ENCODE measurements at regions not wholly inside any gene's neighbourhood (a gene's known extent, or its start where the extent isn't known, plus 50 kb on each side); places are given as distances from the start of the nearest gene placed in this dataset.

DNA sequence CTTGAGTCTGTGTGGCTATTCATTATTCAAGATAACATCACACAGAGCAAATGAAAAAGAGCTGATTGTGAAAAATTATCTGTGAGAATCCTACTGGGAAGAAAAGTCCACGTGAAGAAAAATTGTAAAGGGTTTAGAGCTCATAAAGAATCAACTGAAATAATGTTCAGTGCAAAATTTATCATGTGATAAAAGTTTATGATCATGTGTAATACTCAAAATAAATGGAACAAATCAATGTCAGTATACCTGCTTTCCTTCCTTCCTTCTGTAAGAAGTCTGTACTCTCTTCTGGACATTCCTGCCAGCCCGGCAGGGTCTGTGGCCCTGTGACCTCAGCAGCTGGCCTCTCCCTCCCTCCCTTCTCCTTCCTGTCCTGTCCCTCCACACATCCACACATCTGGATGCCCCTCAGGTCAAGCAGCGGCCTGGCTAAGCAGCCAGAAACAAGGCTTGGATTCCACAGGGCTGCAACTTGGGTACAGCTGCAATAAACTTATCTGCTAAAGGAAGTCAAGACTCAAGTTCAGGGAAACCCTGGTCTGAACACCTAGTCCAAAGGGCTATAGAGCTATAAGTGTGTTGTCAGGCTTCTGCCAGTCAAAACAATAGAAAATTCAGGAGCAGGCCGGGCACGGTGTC lies 172.1 kb downstream of the MREG start:
- Histone ChIP-seq H3K4me1 (ENCODE audit: control insufficient read depth in 2 of 2, insufficient read depth in 2 of 2, low read length in 2 of 2) (no peaks in the 10 kb centered on the region), H3K27me3 (ENCODE audit: control insufficient read depth in 2 of 2, insufficient read depth in 1 of 2, low read length in 1 of 2) (no peaks in the 10 kb centered on the region), H3K9me3 (ENCODE audit: control insufficient read depth in 2 of 2, insufficient read depth in 1 of 2, low read length in 1 of 2) (no peaks in the 10 kb centered on the region), H3K4me3 (ENCODE audit: low read length in 2 of 2) (no peak overlapping the region), H3K36me3 (ENCODE audit: control insufficient read depth in 2 of 2, insufficient read depth in 2 of 2, low read length in 1 of 2) (no peaks in the 10 kb centered on the region), H3K27ac (ENCODE audit: low read depth in 1 of 2, low read length in 1 of 2) (no peak overlapping the region)
- 91% methylated on average over 5 of the region's 5 CpGs for WGBS
- DNase-seq (ENCODE audit: low read depth in 6 of 9, low spot score in 9 of 9) = no peak

GRCh38 chr2:215839816-215840215 lies 173.5 kb downstream of the MREG start:
- Histone ChIP-seq H3K4me3 (ENCODE audit: low read length in 2 of 2) (no peak overlapping the region), H3K9me3 (ENCODE audit: control insufficient read depth in 2 of 2, insufficient read depth in 1 of 2, low read length in 1 of 2) (no peaks in the 10 kb centered on the region), H3K27ac (ENCODE audit: low read depth in 1 of 2, low read length in 1 of 2) (no peak overlapping the region), H3K4me1 (ENCODE audit: control insufficient read depth in 2 of 2, insufficient read depth in 2 of 2, low read length in 2 of 2) (no peaks in the 10 kb centered on the region), H3K27me3 (ENCODE audit: control insufficient read depth in 2 of 2, insufficient read depth in 1 of 2, low read length in 1 of 2) (no peaks in the 10 kb centered on the region), H3K36me3 (ENCODE audit: control insufficient read depth in 2 of 2, insufficient read depth in 2 of 2, low read length in 1 of 2) (no peaks in the 10 kb centered on the region)
- 94% methylated on average over 4 of the region's 4 CpGs for WGBS
- no peak for DNase-seq (ENCODE audit: low read depth in 6 of 9, low spot score in 9 of 9)

DNA sequence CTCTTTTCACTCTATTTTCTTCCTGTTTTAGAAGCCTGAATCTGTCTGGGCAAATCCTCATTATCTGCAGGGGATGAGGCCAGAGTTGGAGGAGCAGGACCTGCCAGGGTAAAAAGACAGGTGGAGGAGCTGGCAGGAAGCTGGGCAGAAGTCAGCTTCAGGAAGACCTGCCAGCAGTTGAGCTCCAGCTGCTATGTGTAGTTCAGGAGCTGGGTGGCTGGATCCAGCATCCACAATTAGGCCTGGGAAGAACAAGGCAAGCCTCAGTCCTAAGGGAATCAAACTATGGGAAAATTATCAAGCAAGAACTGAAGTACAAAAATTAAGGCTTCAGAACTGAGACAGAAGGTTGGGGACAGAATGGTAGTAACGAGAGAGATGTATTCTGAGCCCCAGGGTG lies 174.0 kb downstream of the MREG start:
- no peak overlapping the region for H3K4me3 ChIP-seq (ENCODE audit: low read length in 2 of 2)
- H3K27ac ChIP-seq (ENCODE audit: low read depth in 1 of 2, low read length in 1 of 2) = no peak overlapping the region
- H3K36me3 ChIP-seq (ENCODE audit: control insufficient read depth in 2 of 2, insufficient read depth in 2 of 2, low read length in 1 of 2) = no peaks in the 10 kb centered on the region
- H3K9me3 ChIP-seq (ENCODE audit: control insufficient read depth in 2 of 2, insufficient read depth in 1 of 2, low read length in 1 of 2) = no peaks in the 10 kb centered on the region
- no peaks in the 10 kb centered on the region for H3K4me1 ChIP-seq (ENCODE audit: control insufficient read depth in 2 of 2, insufficient read depth in 2 of 2, low read length in 2 of 2)
- H3K27me3 ChIP-seq (ENCODE audit: control insufficient read depth in 2 of 2, insufficient read depth in 1 of 2, low read length in 1 of 2) = no peaks in the 10 kb centered on the region
- DNase-seq (ENCODE audit: low read depth in 6 of 9, low spot score in 9 of 9) = no peak
- 93% methylated on average over 1 of the region's 1 CpG for WGBS

DNA sequence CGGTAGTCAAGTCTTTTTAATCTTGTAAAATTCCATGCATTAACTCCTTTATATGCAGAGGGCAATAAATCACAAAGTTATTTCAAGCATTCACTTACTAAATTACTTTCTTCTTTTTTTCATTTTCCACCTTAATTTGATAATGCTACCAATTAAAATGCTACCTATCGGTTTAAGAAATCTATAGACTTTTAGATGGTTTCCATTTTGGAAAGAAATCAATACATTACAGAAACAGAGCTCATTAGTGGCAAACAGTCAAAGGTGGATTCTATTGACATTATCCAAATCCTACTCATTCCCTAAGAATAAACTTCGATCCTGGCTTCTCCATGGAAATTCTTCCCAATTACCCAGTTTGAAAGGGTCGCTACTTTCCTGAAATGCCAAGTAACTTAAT lies 176.5 kb downstream of the MREG start:
- H3K27ac ChIP-seq (ENCODE audit: low read depth in 1 of 2, low read length in 1 of 2) = no peak overlapping the region
- 95% methylated on average over 4 of the region's 4 CpGs for WGBS
- no peak for DNase-seq (ENCODE audit: low read depth in 6 of 9, low spot score in 9 of 9)
- H3K9me3 ChIP-seq (ENCODE audit: control insufficient read depth in 2 of 2, insufficient read depth in 1 of 2, low read length in 1 of 2) = no peaks in the 10 kb centered on the region
- no peak overlapping the region for H3K4me3 ChIP-seq (ENCODE audit: low read length in 2 of 2)
- no peaks in the 10 kb centered on the region for H3K4me1 ChIP-seq (ENCODE audit: control insufficient read depth in 2 of 2, insufficient read depth in 2 of 2, low read length in 2 of 2)
- no peaks in the 10 kb centered on the region for H3K27me3 ChIP-seq (ENCODE audit: control insufficient read depth in 2 of 2, insufficient read depth in 1 of 2, low read length in 1 of 2)
- no peaks in the 10 kb centered on the region for H3K36me3 ChIP-seq (ENCODE audit: control insufficient read depth in 2 of 2, insufficient read depth in 2 of 2, low read length in 1 of 2)

DNA sequence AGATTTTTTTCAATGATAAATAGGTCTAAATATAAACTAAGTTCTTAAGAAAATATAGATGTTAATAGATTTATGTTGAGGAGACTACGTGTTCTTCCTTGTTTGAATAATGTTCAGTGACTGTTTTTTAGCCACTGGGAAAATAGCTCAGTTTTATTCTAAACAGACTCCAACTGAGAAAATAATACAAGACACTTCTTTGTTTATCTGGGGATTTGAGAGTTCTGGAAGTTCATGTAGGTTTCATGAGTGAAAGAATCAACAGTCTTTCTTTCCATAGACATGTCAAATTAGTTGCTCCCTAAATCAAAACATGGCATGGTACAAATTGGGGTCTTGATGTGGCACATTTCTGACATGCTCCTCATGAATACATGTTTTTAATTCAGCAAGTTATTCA lies 177.7 kb downstream of the MREG start:
- Histone ChIP-seq H3K36me3 (ENCODE audit: control insufficient read depth in 2 of 2, insufficient read depth in 2 of 2, low read length in 1 of 2) (no peaks in the 10 kb centered on the region), H3K4me1 (ENCODE audit: control insufficient read depth in 2 of 2, insufficient read depth in 2 of 2, low read length in 2 of 2) (peaks cover 0 to 4% of the 10 kb centered on the region in 2 donors), H3K27me3 (ENCODE audit: control insufficient read depth in 2 of 2, insufficient read depth in 1 of 2, low read length in 1 of 2) (no peaks in the 10 kb centered on the region), H3K27ac (ENCODE audit: low read depth in 1 of 2, low read length in 1 of 2) (no peak overlapping the region), H3K9me3 (ENCODE audit: control insufficient read depth in 2 of 2, insufficient read depth in 1 of 2, low read length in 1 of 2) (no peaks in the 10 kb centered on the region), H3K4me3 (ENCODE audit: low read length in 2 of 2) (no peak overlapping the region)
- no peak for DNase-seq (ENCODE audit: low read depth in 6 of 9, low spot score in 9 of 9)
- WGBS = 97% methylated on average over 1 of the region's 1 CpG

DNA sequence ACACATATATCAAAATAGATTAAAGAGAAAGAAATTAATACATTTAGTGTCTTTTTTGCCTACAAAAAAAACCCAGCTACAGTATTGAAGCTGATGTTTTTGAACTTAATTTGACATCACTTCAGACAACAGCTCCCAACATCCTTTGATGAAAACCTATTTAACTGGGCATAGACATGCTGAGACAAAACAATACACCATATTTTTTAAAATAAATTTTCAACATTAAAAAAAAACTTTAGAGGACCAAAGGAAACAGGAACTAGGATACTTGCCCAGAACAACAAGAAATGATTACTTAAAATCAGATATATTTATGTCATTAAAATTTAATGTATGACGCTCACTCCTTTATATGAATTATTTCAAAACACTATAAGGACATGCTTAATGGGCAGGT lies 178.1 kb downstream of the MREG start:
- Histone ChIP-seq H3K9me3 (ENCODE audit: control insufficient read depth in 2 of 2, insufficient read depth in 1 of 2, low read length in 1 of 2) (no peaks in the 10 kb centered on the region), H3K27ac (ENCODE audit: low read depth in 1 of 2, low read length in 1 of 2) (no peak overlapping the region), H3K36me3 (ENCODE audit: control insufficient read depth in 2 of 2, insufficient read depth in 2 of 2, low read length in 1 of 2) (no peaks in the 10 kb centered on the region), H3K27me3 (ENCODE audit: control insufficient read depth in 2 of 2, insufficient read depth in 1 of 2, low read length in 1 of 2) (no peaks in the 10 kb centered on the region), H3K4me3 (ENCODE audit: low read length in 2 of 2) (no peak overlapping the region), H3K4me1 (ENCODE audit: control insufficient read depth in 2 of 2, insufficient read depth in 2 of 2, low read length in 2 of 2) (peaks cover 0 to 4% of the 10 kb centered on the region in 2 donors)
- DNase-seq (ENCODE audit: low read depth in 6 of 9, low spot score in 9 of 9) = no peak
- 98% methylated on average over 1 of the region's 1 CpG for WGBS

DNA sequence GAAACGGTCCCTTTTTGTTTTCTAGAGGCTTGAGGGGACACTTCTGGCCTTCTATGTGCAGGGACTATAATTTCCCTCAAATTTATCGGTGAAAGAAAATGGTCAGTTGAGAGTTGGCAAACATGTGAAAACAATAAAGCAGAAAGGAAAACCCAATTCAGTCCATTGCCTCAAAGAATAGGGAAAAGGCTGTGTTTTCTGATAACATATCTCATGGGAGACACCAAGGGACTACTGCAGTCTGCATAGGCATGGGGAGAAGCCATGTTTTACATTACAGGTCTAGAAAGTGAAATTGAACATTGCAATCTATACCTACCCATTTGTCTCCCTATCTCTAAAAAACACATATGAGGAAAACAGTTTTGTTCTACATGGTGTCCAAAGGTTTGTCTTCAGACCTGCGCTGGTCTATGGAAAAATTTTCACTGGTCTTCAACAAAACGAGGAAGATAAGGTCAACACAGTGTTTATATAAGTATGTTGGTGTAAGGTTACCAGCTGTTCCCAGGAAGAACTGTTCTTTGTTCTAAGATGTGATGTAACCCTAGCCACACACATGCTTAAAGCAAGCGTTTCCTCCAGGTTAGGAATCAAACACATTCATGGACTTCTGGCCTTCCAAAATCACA lies 179.7 kb downstream of the MREG start:
- H3K27me3 ChIP-seq (ENCODE audit: control insufficient read depth in 2 of 2, insufficient read depth in 1 of 2, low read length in 1 of 2) = no peaks in the 10 kb centered on the region
- no peaks in the 10 kb centered on the region for H3K36me3 ChIP-seq (ENCODE audit: control insufficient read depth in 2 of 2, insufficient read depth in 2 of 2, low read length in 1 of 2)
- 93% methylated on average over 5 of the region's 5 CpGs for WGBS
- no peaks in the 10 kb centered on the region for H3K9me3 ChIP-seq (ENCODE audit: control insufficient read depth in 2 of 2, insufficient read depth in 1 of 2, low read length in 1 of 2)
- no peak overlapping the region for H3K4me3 ChIP-seq (ENCODE audit: low read length in 2 of 2)
- H3K4me1 ChIP-seq (ENCODE audit: control insufficient read depth in 2 of 2, insufficient read depth in 2 of 2, low read length in 2 of 2) = peaks cover 0 to 4% of the 10 kb centered on the region in 2 donors
- no peak for DNase-seq (ENCODE audit: low read depth in 6 of 9, low spot score in 9 of 9)
- H3K27ac ChIP-seq (ENCODE audit: low read depth in 1 of 2, low read length in 1 of 2) = no peak overlapping the region

GRCh38 chr2:215832791-215833190 lies 180.6 kb downstream of the MREG start:
- DNase-seq (ENCODE audit: low read depth in 6 of 9, low spot score in 9 of 9) = no peak
- Histone ChIP-seq H3K4me3 (ENCODE audit: low read length in 2 of 2) (no peak overlapping the region), H3K27me3 (ENCODE audit: control insufficient read depth in 2 of 2, insufficient read depth in 1 of 2, low read length in 1 of 2) (no peaks in the 10 kb centered on the region), H3K36me3 (ENCODE audit: control insufficient read depth in 2 of 2, insufficient read depth in 2 of 2, low read length in 1 of 2) (no peaks in the 10 kb centered on the region), H3K4me1 (ENCODE audit: control insufficient read depth in 2 of 2, insufficient read depth in 2 of 2, low read length in 2 of 2) (peaks cover 0 to 4% of the 10 kb centered on the region in 2 donors), H3K9me3 (ENCODE audit: control insufficient read depth in 2 of 2, insufficient read depth in 1 of 2, low read length in 1 of 2) (no peaks in the 10 kb centered on the region), H3K27ac (ENCODE audit: low read depth in 1 of 2, low read length in 1 of 2) (no peak overlapping the region)
- 93% methylated on average over 6 of the region's 6 CpGs for WGBS

- 61% methylated on average over 5 of the region's 5 CpGs for WGBS
- H3K4me1 ChIP-seq (ENCODE audit: control insufficient read depth in 2 of 2, insufficient read depth in 2 of 2, low read length in 2 of 2) = peaks cover 0 to 4% of the 10 kb centered on the region in 2 donors
- peak in 3 of 9 donors; percentile 5 to 35 (median 7) for DNase-seq (ENCODE audit: low read depth in 6 of 9, low spot score in 9 of 9)
Measured at GRCh38 chr2:215831296-215831913, 181.9 kb downstream of the MREG start.

More at GRCh38 chr2:215831296-215831913, 181.9 kb downstream of the MREG start:
- Histone ChIP-seq H3K27ac (ENCODE audit: low read depth in 1 of 2, low read length in 1 of 2) (peak overlapping the region in 1 of 2 donors; percentile 53), H3K9me3 (ENCODE audit: control insufficient read depth in 2 of 2, insufficient read depth in 1 of 2, low read length in 1 of 2) (no peaks in the 10 kb centered on the region), H3K4me3 (ENCODE audit: low read length in 2 of 2) (no peak overlapping the region), H3K36me3 (ENCODE audit: control insufficient read depth in 2 of 2, insufficient read depth in 2 of 2, low read length in 1 of 2) (no peaks in the 10 kb centered on the region), H3K27me3 (ENCODE audit: control insufficient read depth in 2 of 2, insufficient read depth in 1 of 2, low read length in 1 of 2) (no peaks in the 10 kb centered on the region)

All from thymus (tissue), 11 donors.